GM23338 (cell line): ENCODE measurements at regions not wholly inside any gene's neighbourhood (a gene's known extent, or its start where the extent isn't known, plus 50 kb on each side); places are given as distances from the start of the nearest gene placed in this dataset.

Source experiments
- ATAC-seq: fragments of 200-7000 bp; cut with Tn5 transposase; 3 replicates; pipeline ENCODE4 v1.9.1; 2020
- DNase-seq: peaks from one replicate; pipeline ENCODE4 v3.0.0-alpha.2; 2015; ENCODE audit warnings: low spot score
- H2AFZ ChIP-seq: fragments of 200-600 bp; sonication (generic); 2 replicates; pipeline ENCODE4 v1.8.0; 2016; ENCODE audit warnings: antibody characterized with exemption, mild to moderate bottlenecking, moderate library complexity
- H3F3A ChIP-seq: fragments of 200-600 bp; sonication (generic); replicated peaks from 2 replicates; pipeline ENCODE4 v1.8.0; 2017; ENCODE audit warnings: antibody characterized with exemption, mixed run types, low read depth
- H3K27ac ChIP-seq: fragments of 200-600 bp; sonication (generic); 2 replicates; pipeline ENCODE4 v1.6.1; 2016; ENCODE audit warnings: low read depth
- H3K27me3 ChIP-seq: fragments of 200-600 bp; sonication (generic); 2 replicates; pipeline ENCODE4 v1.8.0; 2016; ENCODE audit warnings: mild to moderate bottlenecking, mixed run types, moderate library complexity; ENCODE audit not compliant: insufficient read depth
- H3K36me3 ChIP-seq: fragments of 200-600 bp; sonication (generic); 2 replicates; pipeline ENCODE4 v1.8.0; 2016; ENCODE audit warnings: mild to moderate bottlenecking; ENCODE audit not compliant: insufficient read depth
- H3K4me1 ChIP-seq: fragments of 200-600 bp; sonication (generic); 2 replicates; pipeline ENCODE4 v1.8.0; 2016; ENCODE audit warnings: mild to moderate bottlenecking, moderate library complexity; ENCODE audit not compliant: insufficient read depth
- H3K4me2 ChIP-seq: fragments of 200-600 bp; sonication (generic); 2 replicates; pipeline ENCODE4 v1.7.1; 2017; ENCODE audit warnings: mixed run types
- H3K4me3 ChIP-seq: fragments of 200-600 bp; sonication (generic); 2 replicates; pipeline ENCODE4 v1.6.1; 2016; ENCODE audit warnings: mixed run types
- H3K79me2 ChIP-seq: fragments of 200-600 bp; sonication (generic); replicated peaks from 2 replicates; pipeline ENCODE4 v1.8.0; 2017; ENCODE audit warnings: mild to moderate bottlenecking; ENCODE audit not compliant: insufficient read depth
- H3K9me2 ChIP-seq: fragments of 200-600 bp; sonication (generic); 2 replicates; pipeline ENCODE4 v1.8.0; 2017; ENCODE audit not compliant: insufficient read depth
- H4K20me1 ChIP-seq: fragments of 200-600 bp; sonication (generic); replicated peaks from 2 replicates; pipeline ENCODE4 v1.8.0; 2017; ENCODE audit warnings: mild to moderate bottlenecking; ENCODE audit not compliant: insufficient read depth
- H3K27ac Mint-ChIP-seq: 2 replicates; pipeline ENCODE4 v1.8.0; 2020; ENCODE audit warnings: inconsistent platforms, mild to moderate bottlenecking, moderate library complexity, mixed read lengths
- H3K27me3 Mint-ChIP-seq: 3 replicates; pipeline ENCODE4 v1.8.0; 2022; ENCODE audit warnings: low read depth, mild to moderate bottlenecking, moderate library complexity, mixed read lengths, inconsistent platforms; ENCODE audit not compliant: insufficient read depth, poor library complexity
- H3K36me3 Mint-ChIP-seq: 3 replicates; pipeline ENCODE4 v1.8.0; 2021; ENCODE audit warnings: low read depth, mild to moderate bottlenecking, inconsistent platforms, moderate library complexity, mixed read lengths
- H3K4me1 Mint-ChIP-seq: 3 replicates; pipeline ENCODE4 v1.8.0; 2020; ENCODE audit warnings: mild to moderate bottlenecking, inconsistent platforms, mixed read lengths
- H3K4me3 Mint-ChIP-seq: 3 replicates; pipeline ENCODE4 v1.8.0; 2021; ENCODE audit warnings: moderate library complexity, mild to moderate bottlenecking, inconsistent platforms, mixed read lengths
- H3K9me3 Mint-ChIP-seq: 3 replicates; pipeline ENCODE4 v1.8.0; 2020; ENCODE audit warnings: moderate library complexity, mild to moderate bottlenecking, inconsistent platforms, mixed read lengths
- CREB1 ChIP-seq: fragments of 250-450 bp; sonication (Bioruptor Pico); IDR thresholded peaks from 2 replicates; pipeline ENCODE4 v1.5.0; 2020; ENCODE audit warnings: low read depth, mild to moderate bottlenecking, moderate library complexity
- EZH2 ChIP-seq: fragments of 200-600 bp; sonication (generic); IDR thresholded peaks from one replicate; pipeline ENCODE4 v1.8.0; 2017; ENCODE audit warnings: antibody characterized with exemption, mild to moderate bottlenecking, low read depth; ENCODE audit not compliant: unreplicated experiment
- JUNB ChIP-seq: IDR thresholded peaks from one replicate; pipeline ENCODE4 v1.6.1; 2016; ENCODE audit warnings: antibody characterized with exemption; ENCODE audit not compliant: unreplicated experiment
- POLR2AphosphoS5 ChIP-seq: IDR thresholded peaks from 2 replicates; pipeline ENCODE4 v1.6.1; 2016; ENCODE audit warnings: antibody characterized with exemption, low read depth
- STAT1 ChIP-seq: IDR thresholded peaks from one replicate; pipeline ENCODE4 v1.6.1; 2016; ENCODE audit warnings: antibody characterized with exemption; ENCODE audit not compliant: unreplicated experiment
- ZNF114 ChIP-seq: fragments of 250-450 bp; sonication (Bioruptor Pico); IDR thresholded peaks from 2 replicates; pipeline ENCODE4 v1.5.0; 2020; ENCODE audit warnings: mild to moderate bottlenecking, moderate library complexity
- ZNF462 ChIP-seq: fragments of 250-450 bp; sonication (Bioruptor Pico); IDR thresholded peaks from 2 replicates; pipeline ENCODE4 v1.5.0; 2020; ENCODE audit warnings: mild to moderate bottlenecking, moderate library complexity
- TF ChIP-seq, protein P1 (sequence below): IDR thresholded peaks from 2 replicates; pipeline ENCODE4 v1.6.1; 2016; ENCODE audit warnings: antibody characterized with exemption
- TF ChIP-seq, protein P2 (sequence below), 2 experiments: fragments of 200-600 bp in 1 of 2; sonication (generic) in 1 of 2; conservative IDR thresholded peaks; 2 replicates each; pipeline versions ENCODE4 v1.5.1 to v1.6.1; 2016 to 2017; ENCODE audit warnings: antibody characterized with exemption in 2 of 2, low read depth in 2 of 2, mild to moderate bottlenecking in 2 of 2, moderate library complexity in 1 of 2
- TF ChIP-seq, protein P3 (sequence below): IDR thresholded peaks from one replicate; pipeline ENCODE4 v1.6.1; 2018; ENCODE audit warnings: antibody characterized with exemption; ENCODE audit not compliant: unreplicated experiment

- peaks cover 14% of the 10 kb centered on the region for H3K27me3 Mint-ChIP-seq
- ATAC-seq (no peak), DNase-seq (no peak)
- Histone ChIP-seq H3K36me3 (no peaks in the 10 kb centered on the region), H4K20me1 (no peaks in the 10 kb centered on the region), H3K27me3 (no peaks in the 10 kb centered on the region), H2AFZ (0 out of 2 replicates have a peak overlapping the region, but pooled peaks have one; percentile 52), H3K79me2 (no peaks in the 10 kb centered on the region), H3F3A (no peaks in the 10 kb centered on the region), H3K27ac (no peak overlapping the region), H3K4me1 (no peaks in the 10 kb centered on the region), H3K9me2 (no peaks in the 10 kb centered on the region), H3K4me2 (no peak overlapping the region), H3K4me3 (no peak overlapping the region)
- H3K27ac Mint-ChIP-seq, result no peak overlapping the region
- no peak for TF ChIP-seq STAT1
- peaks cover 4% of the 10 kb centered on the region; the same call in 2 of the 3 replicates for H3K4me1 Mint-ChIP-seq
- H3K36me3 Mint-ChIP-seq, result no peaks in the 10 kb centered on the region
- no peak overlapping the region for H3K4me3 Mint-ChIP-seq
- no peaks in the 10 kb centered on the region; the same call in 2 of the 3 replicates for H3K9me3 Mint-ChIP-seq
Observed at GRCh38 chr16:86067516-86067915, 168.6 kb downstream of the IRF8 start.

DNA sequence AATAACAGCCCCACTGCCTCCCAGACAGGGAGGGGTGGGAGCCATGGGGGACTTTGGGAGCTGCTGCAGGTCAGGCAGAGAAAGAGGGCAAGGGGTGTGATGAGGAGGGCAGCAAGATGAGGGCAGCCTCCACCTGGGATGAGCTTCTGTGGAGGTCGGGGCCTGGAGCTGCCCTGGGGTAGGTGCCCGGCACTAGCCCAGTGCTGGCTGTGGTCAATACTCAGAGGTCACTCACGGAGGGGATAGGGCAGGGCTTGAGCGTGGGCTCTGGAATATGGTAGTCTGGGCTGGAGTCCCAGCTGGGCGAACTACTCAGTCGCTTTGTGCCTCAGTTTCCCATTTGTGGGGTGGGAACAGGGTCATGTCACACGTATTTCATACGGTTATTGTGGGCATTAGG lies 169.0 kb downstream of the IRF8 start:
- Mint-ChIP-seq H3K27ac (no peak overlapping the region), H3K36me3 (no peaks in the 10 kb centered on the region), H3K9me3 (no peaks in the 10 kb centered on the region; the same call in 2 of the 3 replicates), H3K27me3 (peaks cover 17% of the 10 kb centered on the region), H3K4me3 (no peak overlapping the region), H3K4me1 (peaks cover 8% of the 10 kb centered on the region)
- Histone ChIP-seq H3K4me2 (no peak overlapping the region), H3K36me3 (no peaks in the 10 kb centered on the region), H3K27me3 (no peaks in the 10 kb centered on the region), H3K4me1 (no peaks in the 10 kb centered on the region), H3K79me2 (no peaks in the 10 kb centered on the region), H3F3A (no peaks in the 10 kb centered on the region), H4K20me1 (no peaks in the 10 kb centered on the region), H3K27ac (no peak overlapping the region), H3K9me2 (no peaks in the 10 kb centered on the region), H3K4me3 (no peak overlapping the region), H2AFZ (0 out of 2 replicates have a peak overlapping the region, but pooled peaks have one; percentile 52)
- ATAC-seq (no peak), DNase-seq (no peak)
- TF ChIP-seq, protein P1, sequence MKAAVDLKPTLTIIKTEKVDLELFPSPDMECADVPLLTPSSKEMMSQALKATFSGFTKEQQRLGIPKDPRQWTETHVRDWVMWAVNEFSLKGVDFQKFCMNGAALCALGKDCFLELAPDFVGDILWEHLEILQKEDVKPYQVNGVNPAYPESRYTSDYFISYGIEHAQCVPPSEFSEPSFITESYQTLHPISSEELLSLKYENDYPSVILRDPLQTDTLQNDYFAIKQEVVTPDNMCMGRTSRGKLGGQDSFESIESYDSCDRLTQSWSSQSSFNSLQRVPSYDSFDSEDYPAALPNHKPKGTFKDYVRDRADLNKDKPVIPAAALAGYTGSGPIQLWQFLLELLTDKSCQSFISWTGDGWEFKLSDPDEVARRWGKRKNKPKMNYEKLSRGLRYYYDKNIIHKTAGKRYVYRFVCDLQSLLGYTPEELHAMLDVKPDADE, result no peak
- TF ChIP-seq CREB1 (CRISPR knock-in tag), result no peak
- no peak for TF ChIP-seq ZNF462 (CRISPR knock-in tag)
- TF ChIP-seq, protein P2, sequence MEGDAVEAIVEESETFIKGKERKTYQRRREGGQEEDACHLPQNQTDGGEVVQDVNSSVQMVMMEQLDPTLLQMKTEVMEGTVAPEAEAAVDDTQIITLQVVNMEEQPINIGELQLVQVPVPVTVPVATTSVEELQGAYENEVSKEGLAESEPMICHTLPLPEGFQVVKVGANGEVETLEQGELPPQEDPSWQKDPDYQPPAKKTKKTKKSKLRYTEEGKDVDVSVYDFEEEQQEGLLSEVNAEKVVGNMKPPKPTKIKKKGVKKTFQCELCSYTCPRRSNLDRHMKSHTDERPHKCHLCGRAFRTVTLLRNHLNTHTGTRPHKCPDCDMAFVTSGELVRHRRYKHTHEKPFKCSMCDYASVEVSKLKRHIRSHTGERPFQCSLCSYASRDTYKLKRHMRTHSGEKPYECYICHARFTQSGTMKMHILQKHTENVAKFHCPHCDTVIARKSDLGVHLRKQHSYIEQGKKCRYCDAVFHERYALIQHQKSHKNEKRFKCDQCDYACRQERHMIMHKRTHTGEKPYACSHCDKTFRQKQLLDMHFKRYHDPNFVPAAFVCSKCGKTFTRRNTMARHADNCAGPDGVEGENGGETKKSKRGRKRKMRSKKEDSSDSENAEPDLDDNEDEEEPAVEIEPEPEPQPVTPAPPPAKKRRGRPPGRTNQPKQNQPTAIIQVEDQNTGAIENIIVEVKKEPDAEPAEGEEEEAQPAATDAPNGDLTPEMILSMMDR (conservative IDR thresholded peaks at IDR 0.05; ENCODE audit: low read depth in 2 of 2), result no peak
- TF ChIP-seq, protein P3, sequence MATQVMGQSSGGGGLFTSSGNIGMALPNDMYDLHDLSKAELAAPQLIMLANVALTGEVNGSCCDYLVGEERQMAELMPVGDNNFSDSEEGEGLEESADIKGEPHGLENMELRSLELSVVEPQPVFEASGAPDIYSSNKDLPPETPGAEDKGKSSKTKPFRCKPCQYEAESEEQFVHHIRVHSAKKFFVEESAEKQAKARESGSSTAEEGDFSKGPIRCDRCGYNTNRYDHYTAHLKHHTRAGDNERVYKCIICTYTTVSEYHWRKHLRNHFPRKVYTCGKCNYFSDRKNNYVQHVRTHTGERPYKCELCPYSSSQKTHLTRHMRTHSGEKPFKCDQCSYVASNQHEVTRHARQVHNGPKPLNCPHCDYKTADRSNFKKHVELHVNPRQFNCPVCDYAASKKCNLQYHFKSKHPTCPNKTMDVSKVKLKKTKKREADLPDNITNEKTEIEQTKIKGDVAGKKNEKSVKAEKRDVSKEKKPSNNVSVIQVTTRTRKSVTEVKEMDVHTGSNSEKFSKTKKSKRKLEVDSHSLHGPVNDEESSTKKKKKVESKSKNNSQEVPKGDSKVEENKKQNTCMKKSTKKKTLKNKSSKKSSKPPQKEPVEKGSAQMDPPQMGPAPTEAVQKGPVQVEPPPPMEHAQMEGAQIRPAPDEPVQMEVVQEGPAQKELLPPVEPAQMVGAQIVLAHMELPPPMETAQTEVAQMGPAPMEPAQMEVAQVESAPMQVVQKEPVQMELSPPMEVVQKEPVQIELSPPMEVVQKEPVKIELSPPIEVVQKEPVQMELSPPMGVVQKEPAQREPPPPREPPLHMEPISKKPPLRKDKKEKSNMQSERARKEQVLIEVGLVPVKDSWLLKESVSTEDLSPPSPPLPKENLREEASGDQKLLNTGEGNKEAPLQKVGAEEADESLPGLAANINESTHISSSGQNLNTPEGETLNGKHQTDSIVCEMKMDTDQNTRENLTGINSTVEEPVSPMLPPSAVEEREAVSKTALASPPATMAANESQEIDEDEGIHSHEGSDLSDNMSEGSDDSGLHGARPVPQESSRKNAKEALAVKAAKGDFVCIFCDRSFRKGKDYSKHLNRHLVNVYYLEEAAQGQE, result no peak
- no peak for TF ChIP-seq POLR2AphosphoS5
- TF ChIP-seq ZNF114, result no peak
- no peak for TF ChIP-seq EZH2
- TF ChIP-seq JUNB, result no peak
